Tibial nerve (tissue), 3 donors: ENCODE measurements at regions not wholly inside any gene's neighbourhood (a gene's known extent, or its start where the extent isn't known, plus 50 kb on each side); places are given as distances from the start of the nearest gene placed in this dataset.

Source experiments
- POLR2A ChIP-seq, 2 donors: fragments of 450-650 bp; IDR thresholded peaks; one replicate each; pipeline ENCODE4 v1.6.1; 2017; ENCODE audit warnings: antibody characterized with exemption in 2 of 2, mild to moderate bottlenecking in 2 of 2, moderate library complexity in 2 of 2
- TF ChIP-seq, protein P1 (sequence below), 5 experiments: fragments of 200-600 bp in 3 of 5; fragments of 450-650 bp in 2 of 5; sonication (generic) in 3 of 5; IDR thresholded peaks; one replicate each; pipeline ENCODE4 v1.5.1; 2016 to 2019; ENCODE audit warnings: antibody characterized with exemption in 5 of 5, mild to moderate bottlenecking in 3 of 5, moderate library complexity in 2 of 5

GRCh38 chr5:167863883-167864282 is 427.6 kb upstream of the WWC1 start:
- TF ChIP-seq, protein P1, sequence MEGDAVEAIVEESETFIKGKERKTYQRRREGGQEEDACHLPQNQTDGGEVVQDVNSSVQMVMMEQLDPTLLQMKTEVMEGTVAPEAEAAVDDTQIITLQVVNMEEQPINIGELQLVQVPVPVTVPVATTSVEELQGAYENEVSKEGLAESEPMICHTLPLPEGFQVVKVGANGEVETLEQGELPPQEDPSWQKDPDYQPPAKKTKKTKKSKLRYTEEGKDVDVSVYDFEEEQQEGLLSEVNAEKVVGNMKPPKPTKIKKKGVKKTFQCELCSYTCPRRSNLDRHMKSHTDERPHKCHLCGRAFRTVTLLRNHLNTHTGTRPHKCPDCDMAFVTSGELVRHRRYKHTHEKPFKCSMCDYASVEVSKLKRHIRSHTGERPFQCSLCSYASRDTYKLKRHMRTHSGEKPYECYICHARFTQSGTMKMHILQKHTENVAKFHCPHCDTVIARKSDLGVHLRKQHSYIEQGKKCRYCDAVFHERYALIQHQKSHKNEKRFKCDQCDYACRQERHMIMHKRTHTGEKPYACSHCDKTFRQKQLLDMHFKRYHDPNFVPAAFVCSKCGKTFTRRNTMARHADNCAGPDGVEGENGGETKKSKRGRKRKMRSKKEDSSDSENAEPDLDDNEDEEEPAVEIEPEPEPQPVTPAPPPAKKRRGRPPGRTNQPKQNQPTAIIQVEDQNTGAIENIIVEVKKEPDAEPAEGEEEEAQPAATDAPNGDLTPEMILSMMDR (IDR thresholded peaks at IDR 0.05) = no peak
- no peak for TF ChIP-seq POLR2A (IDR thresholded peaks at IDR 0.05)
